ENCODE measurements at regions not wholly inside any gene's neighbourhood (a gene's known extent, or its start where the extent isn't known, plus 50 kb on each side); places are given as distances from the start of the nearest gene placed in this dataset.
"Not testable (repeated sequence)": the region's sequence is repeated elsewhere in the genome, so short reads cannot be mapped to it uniquely, and the experiment has no call there.

- POLR2A ChIA-PET = no interaction called here
- TF ChIP-seq CTCF (IDR thresholded peaks at IDR 0.05; ENCODE audit: insufficient read depth, low read length, missing control alignments) = no peak
- CTCF ChIA-PET = no interaction called here
- no peak for DNase-seq (ENCODE audit: low read depth, low spot score)
- no peak overlapping the region for H3K4me3 ChIP-seq (ENCODE audit: low read depth, low read length)
These were observed 1638.8 kb upstream of the PCDH7 start for GRCh38 chr4:29081234-29081955.

GRCh38 chr4:29082684-29083083, 1637.5 kb upstream of the PCDH7 start:
- CTCF ChIA-PET = no interaction called here
- DNase-seq (ENCODE audit: low read depth, low spot score) = no peak
- H3K4me3 ChIP-seq (ENCODE audit: low read depth, low read length) = no peak overlapping the region
- TF ChIP-seq CTCF (IDR thresholded peaks at IDR 0.05; ENCODE audit: insufficient read depth, low read length, missing control alignments) = no peak
- POLR2A ChIA-PET = no interaction called here

- ChIA-PET CTCF (no interaction called here), POLR2A (no interaction called here)
- no peak for TF ChIP-seq CTCF (IDR thresholded peaks at IDR 0.05; ENCODE audit: insufficient read depth, low read length, missing control alignments)
- DNase-seq (ENCODE audit: low read depth, low spot score) = no peak
- no peak overlapping the region for H3K4me3 ChIP-seq (ENCODE audit: low read depth, low read length)
These were observed 1634.4 kb upstream of the PCDH7 start for GRCh38 chr4:29085748-29086147.

GRCh38 chr4:29104694-29105093, 1615.5 kb upstream of the PCDH7 start:
- TF ChIP-seq CTCF (IDR thresholded peaks at IDR 0.05; ENCODE audit: insufficient read depth, low read length, missing control alignments) = no peak
- H3K4me3 ChIP-seq (ENCODE audit: low read depth, low read length) = no peak overlapping the region
- no peak for DNase-seq (ENCODE audit: low read depth, low spot score)
- ChIA-PET CTCF (no interaction called here), POLR2A (no interaction called here)

GRCh38 chr4:29113960-29114359, 1606.2 kb upstream of the PCDH7 start:
- DNase-seq (ENCODE audit: low read depth, low spot score) = no peak
- H3K4me3 ChIP-seq (ENCODE audit: low read depth, low read length) = no peak overlapping the region
- ChIA-PET POLR2A (no interaction called here), CTCF (no interaction called here)
- no peak for TF ChIP-seq CTCF (IDR thresholded peaks at IDR 0.05; ENCODE audit: insufficient read depth, low read length, missing control alignments)

GRCh38 chr4:29117231-29117722, 1602.9 kb upstream of the PCDH7 start:
- CTCF ChIA-PET; H3K4me3 ChIP-seq (ENCODE audit: low read depth, low read length); POLR2A ChIA-PET; DNase-seq (ENCODE audit: low read depth, low spot score): not testable (repeated sequence)

- DNase-seq (ENCODE audit: low read depth, low spot score) = no peak
- CTCF ChIA-PET = no interaction called here
- POLR2A ChIA-PET = no interaction called here
- H3K4me3 ChIP-seq (ENCODE audit: low read depth, low read length) = no peak overlapping the region
- TF ChIP-seq CTCF (IDR thresholded peaks at IDR 0.05; ENCODE audit: insufficient read depth, low read length, missing control alignments) = no peak
These were observed 1598.6 kb upstream of the PCDH7 start for GRCh38 chr4:29121586-29121985.
